ENCODE measurements at regions not wholly inside any gene's neighbourhood (a gene's known extent, or its start where the extent isn't known, plus 50 kb on each side); places are given as distances from the start of the nearest gene placed in this dataset.

GRCh38 chr11:90747057-90747456 lies 524.2 kb upstream of the CHORDC1 start (continued):
- TF ChIP-seq REST (IDR thresholded peaks at IDR 0.05; ENCODE audit: low read depth, low read length), result no peak
- TF ChIP-seq RFX5 (IDR thresholded peaks at IDR 0.05; ENCODE audit: low read length), result no peak
- TF ChIP-seq EZH2phosphoT487 (IDR thresholded peaks at IDR 0.05; ENCODE audit: borderline replicate concordance, low read depth), result no peak
- TF ChIP-seq, protein P1, sequence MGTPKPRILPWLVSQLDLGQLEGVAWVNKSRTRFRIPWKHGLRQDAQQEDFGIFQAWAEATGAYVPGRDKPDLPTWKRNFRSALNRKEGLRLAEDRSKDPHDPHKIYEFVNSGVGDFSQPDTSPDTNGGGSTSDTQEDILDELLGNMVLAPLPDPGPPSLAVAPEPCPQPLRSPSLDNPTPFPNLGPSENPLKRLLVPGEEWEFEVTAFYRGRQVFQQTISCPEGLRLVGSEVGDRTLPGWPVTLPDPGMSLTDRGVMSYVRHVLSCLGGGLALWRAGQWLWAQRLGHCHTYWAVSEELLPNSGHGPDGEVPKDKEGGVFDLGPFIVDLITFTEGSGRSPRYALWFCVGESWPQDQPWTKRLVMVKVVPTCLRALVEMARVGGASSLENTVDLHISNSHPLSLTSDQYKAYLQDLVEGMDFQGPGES (IDR thresholded peaks at IDR 0.05; ENCODE audit: low read depth, low read length), result no peak
- no peak for TF ChIP-seq GATA2 (CRISPR knock-in tag; IDR thresholded peaks at IDR 0.05)
- TF ChIP-seq, protein P2, sequence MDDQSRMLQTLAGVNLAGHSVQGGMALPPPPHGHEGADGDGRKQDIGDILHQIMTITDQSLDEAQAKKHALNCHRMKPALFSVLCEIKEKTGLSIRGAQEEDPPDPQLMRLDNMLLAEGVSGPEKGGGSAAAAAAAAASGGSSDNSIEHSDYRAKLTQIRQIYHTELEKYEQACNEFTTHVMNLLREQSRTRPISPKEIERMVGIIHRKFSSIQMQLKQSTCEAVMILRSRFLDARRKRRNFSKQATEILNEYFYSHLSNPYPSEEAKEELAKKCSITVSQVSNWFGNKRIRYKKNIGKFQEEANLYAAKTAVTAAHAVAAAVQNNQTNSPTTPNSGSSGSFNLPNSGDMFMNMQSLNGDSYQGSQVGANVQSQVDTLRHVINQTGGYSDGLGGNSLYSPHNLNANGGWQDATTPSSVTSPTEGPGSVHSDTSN (IDR thresholded peaks at IDR 0.05), result no peak
- no peak for TF ChIP-seq FOSL2 (IDR thresholded peaks at IDR 0.05; ENCODE audit: borderline replicate concordance, low read depth)

DNA sequence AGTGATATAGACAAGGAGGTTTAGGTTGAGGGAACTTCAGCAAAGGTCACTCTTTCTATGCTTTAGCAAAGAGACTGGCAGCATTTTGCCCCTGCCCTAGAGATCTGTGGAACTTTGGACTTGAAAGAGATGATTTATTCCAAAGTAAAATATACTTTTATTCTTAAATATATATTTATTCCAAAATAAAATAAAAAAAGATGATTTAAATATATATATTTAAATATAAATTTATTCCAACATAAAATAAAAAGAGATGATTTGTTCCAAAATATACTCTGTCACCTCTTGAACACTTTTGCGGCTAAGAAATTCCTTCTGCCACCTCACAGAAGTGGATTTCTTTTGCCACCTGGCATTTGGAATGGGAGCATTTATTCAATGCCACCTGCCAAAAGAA lies 521.3 kb upstream of the CHORDC1 start:
- Histone ChIP-seq H3K27ac (ENCODE audit: low read depth in 2 of 2, low read length in 1 of 2) (no peak overlapping the region), H4K20me1 (ENCODE audit: insufficient read depth) (no peaks in the 10 kb centered on the region), H3K27me3 (ENCODE audit: insufficient read depth) (no peaks in the 10 kb centered on the region), H2AFZ (ENCODE audit: low read depth) (no peak overlapping the region), H3K36me3 (replicated peaks in 1 of 2; ENCODE audit: control insufficient read depth in 1 of 2, insufficient read depth in 2 of 2, low read length in 1 of 2) (no peaks in the 10 kb centered on the region), H3K79me2 (ENCODE audit: insufficient read depth) (no peaks in the 10 kb centered on the region), H3K4me3 (ENCODE audit: low read depth in 2 of 2, low read length in 1 of 2) (no peak overlapping the region), H3K9ac (no peak overlapping the region), H3K9me2 (no peaks in the 10 kb centered on the region), H3K4me2 (no peak overlapping the region), H3K9me3 (no peaks in the 10 kb centered on the region), H3K4me1 (ENCODE audit: control insufficient read depth in 1 of 2, insufficient read depth in 2 of 2, low read depth in 1 of 2, low read length in 1 of 2) (no peaks in the 10 kb centered on the region), H3F3A (replicated peaks; ENCODE audit: insufficient read depth) (no peaks in the 10 kb centered on the region)
- TF ChIP-seq SMC3 (IDR thresholded peaks at IDR 0.05; ENCODE audit: low read depth, low read length) (no peak), ZBTB33 (IDR thresholded peaks at IDR 0.05; ENCODE audit: borderline replicate concordance, low read depth) (no peak), REST (IDR thresholded peaks at IDR 0.05; ENCODE audit: low read depth, low read length) (no peak), EP300 (IDR thresholded peaks at IDR 0.05; ENCODE audit: borderline replicate concordance in 1 of 2, low read depth in 1 of 2, low read length in 1 of 2) (no peak), RFX5 (IDR thresholded peaks at IDR 0.05; ENCODE audit: low read length) (no peak), YY1 (IDR thresholded peaks at IDR 0.05; ENCODE audit: low read depth) (no peak), EZH2phosphoT487 (IDR thresholded peaks at IDR 0.05; ENCODE audit: borderline replicate concordance, low read depth) (no peak), FOXM1 (IDR thresholded peaks at IDR 0.05; ENCODE audit: low read depth) (no peak), NRF1 (IDR thresholded peaks at IDR 0.05; ENCODE audit: low read depth, low read length) (no peak), ELF1 (IDR thresholded peaks at IDR 0.05) (no peak)
- TF ChIP-seq, protein P1 (IDR thresholded peaks at IDR 0.05; ENCODE audit: low read depth, low read length), result no peak
- DNase-seq, result no peak
- 0% methylated on average over 1 of the region's 1 CpG for WGBS (ENCODE audit: low lambda C conversion rate)
- CTCF ChIA-PET, result no interaction called here
- POLR2A ChIA-PET, result no interaction called here

All from SK-N-SH (cell line).